Activated CD4-positive, alpha-beta memory T cell treated with anti-CD3 and anti-CD28 coated beads, Interleukin-2, amount 10 ng/mL, durations not matched to agents 7 days and 5 days (primary cell): ENCODE measurements at regions not wholly inside any gene's neighbourhood (a gene's known extent, or its start where the extent isn't known, plus 50 kb on each side); places are given as distances from the start of the nearest gene placed in this dataset.
A peak's percentile ranks its signal among the peaks of the same experiment; 100 is the strongest.

ENCODE experiments used
- CTCF ChIA-PET: fragments of 350-600 bp; sonication (Branson Sonifier 250); formaldehyde crosslinking; loops from one replicate; lab custom pipeline; 2021; ENCODE audit warnings: antibody characterized with exemption, inconsistent platforms; lab: Charles Lee
- POLR2A ChIA-PET: fragments of 350-600 bp; sonication (Branson Sonifier 250); formaldehyde crosslinking; loops from one replicate; lab custom pipeline; 2021; ENCODE audit warnings: antibody characterized with exemption; lab: Charles Lee
- DNase-seq: peaks from one replicate; pipeline ENCODE4 v3.0.0-alpha.2; 2020
- H3K27ac Mint-ChIP-seq: one replicate; pipeline ENCODE4 v1.8.0; 2021; ENCODE audit warnings: mild to moderate bottlenecking, mixed read lengths
- H3K27me3 Mint-ChIP-seq: one replicate; pipeline ENCODE4 v1.8.0; 2021; ENCODE audit warnings: mixed read lengths
- H3K36me3 Mint-ChIP-seq: one replicate; pipeline ENCODE4 v1.8.0; 2021; ENCODE audit warnings: low read depth, mixed read lengths
- H3K4me1 Mint-ChIP-seq: one replicate; pipeline ENCODE4 v1.8.0; 2021; ENCODE audit warnings: mixed read lengths
- H3K4me3 Mint-ChIP-seq: one replicate; pipeline ENCODE4 v1.8.0; 2021; ENCODE audit warnings: mild to moderate bottlenecking, mixed read lengths
- H3K9me3 Mint-ChIP-seq: one replicate; pipeline ENCODE4 v1.8.0; 2021; ENCODE audit warnings: mixed read lengths

DNA sequence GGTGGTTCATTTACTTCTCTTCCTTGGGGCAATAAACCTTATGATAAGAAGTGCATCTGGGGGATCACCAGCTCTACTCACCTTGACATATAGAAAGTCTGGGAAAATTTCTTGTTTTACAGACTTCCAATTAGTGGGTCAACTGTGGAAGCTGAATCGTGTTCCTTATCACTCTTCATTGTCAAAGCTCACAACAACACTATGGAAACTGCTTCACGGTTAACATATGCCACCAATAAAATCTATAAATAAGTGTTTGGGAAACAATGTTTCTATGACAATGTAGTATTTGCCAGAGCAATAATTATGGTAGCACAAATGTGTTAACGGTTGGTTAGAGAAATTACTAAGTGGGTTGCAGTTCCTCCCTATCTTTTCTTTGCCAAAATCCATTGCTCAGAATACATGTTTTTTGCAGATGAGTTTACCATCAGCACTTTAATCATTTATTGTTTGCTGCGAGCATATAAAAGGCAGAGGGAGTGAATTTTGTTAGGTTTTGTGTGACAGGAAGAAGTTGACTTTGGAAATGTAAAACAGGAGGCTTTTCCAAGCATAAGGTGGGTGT lies 321.8 kb downstream of the RFC3 start:
- H3K9me3 Mint-ChIP-seq = peaks cover 5% of the 10 kb centered on the region
- peaks cover 3% of the 10 kb centered on the region for H3K27me3 Mint-ChIP-seq
- no peak overlapping the region for H3K4me3 Mint-ChIP-seq
- DNase-seq = no peak
- no peaks in the 10 kb centered on the region for H3K36me3 Mint-ChIP-seq
- no peak overlapping the region for H3K27ac Mint-ChIP-seq
- ChIA-PET POLR2A (no interaction called here), CTCF (no interaction called here)
- H3K4me1 Mint-ChIP-seq = no peaks in the 10 kb centered on the region

DNA sequence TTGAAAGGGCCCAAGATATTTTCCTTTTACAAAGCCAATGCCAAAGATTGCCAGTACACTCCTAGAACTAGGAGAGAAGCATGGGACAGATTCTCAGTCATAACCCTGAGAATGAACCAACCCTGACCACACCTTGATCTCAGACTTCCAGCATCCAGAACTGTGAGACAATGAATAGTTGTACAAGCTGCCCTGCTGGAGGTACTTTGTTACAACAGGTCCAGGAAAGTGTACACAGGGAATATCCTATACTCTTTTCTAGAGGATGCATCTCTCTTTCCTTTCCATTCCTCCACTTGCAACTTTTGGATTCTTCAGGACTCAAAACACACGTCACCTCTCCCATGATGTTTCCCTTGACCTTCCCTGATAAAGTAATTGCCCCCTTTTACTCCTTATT lies 325.7 kb downstream of the RFC3 start:
- ChIA-PET CTCF (no interaction called here), POLR2A (no interaction called here)
- DNase-seq = no peak

DNA sequence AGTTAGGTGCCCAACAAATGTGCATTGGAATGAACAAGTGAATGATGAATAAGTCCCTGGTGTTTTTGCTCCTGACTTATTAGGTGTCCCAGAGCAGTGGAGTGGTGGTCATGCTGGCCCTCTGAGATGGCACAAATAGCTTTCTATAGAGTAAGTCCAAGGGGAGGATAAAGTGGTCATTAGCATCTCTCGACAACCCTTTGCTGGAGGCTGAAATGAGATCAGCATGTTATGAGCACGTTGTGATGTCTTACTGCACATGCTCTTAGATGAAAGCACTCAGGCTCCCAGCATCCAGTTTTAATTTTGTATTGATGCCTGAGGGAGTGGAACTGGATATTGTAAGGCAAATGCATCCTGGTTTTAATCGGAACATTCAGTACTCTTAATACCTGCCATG lies 326.2 kb downstream of the RFC3 start:
- ChIA-PET POLR2A (no interaction called here), CTCF (no interaction called here)
- no peak for DNase-seq
- Mint-ChIP-seq H3K27ac (no peak overlapping the region), H3K9me3 (peaks cover 3% of the 10 kb centered on the region), H3K27me3 (peaks cover 9% of the 10 kb centered on the region), H3K36me3 (no peaks in the 10 kb centered on the region), H3K4me1 (no peaks in the 10 kb centered on the region), H3K4me3 (no peak overlapping the region)

More for the DNA sequence above, 325.7 kb downstream of the RFC3 start:
- H3K27ac Mint-ChIP-seq = no peak overlapping the region
- H3K9me3 Mint-ChIP-seq = peaks cover 3% of the 10 kb centered on the region
- no peak overlapping the region for H3K4me3 Mint-ChIP-seq
- peaks cover 8% of the 10 kb centered on the region for H3K27me3 Mint-ChIP-seq
- no peaks in the 10 kb centered on the region for H3K36me3 Mint-ChIP-seq
- H3K4me1 Mint-ChIP-seq = no peaks in the 10 kb centered on the region

DNA sequence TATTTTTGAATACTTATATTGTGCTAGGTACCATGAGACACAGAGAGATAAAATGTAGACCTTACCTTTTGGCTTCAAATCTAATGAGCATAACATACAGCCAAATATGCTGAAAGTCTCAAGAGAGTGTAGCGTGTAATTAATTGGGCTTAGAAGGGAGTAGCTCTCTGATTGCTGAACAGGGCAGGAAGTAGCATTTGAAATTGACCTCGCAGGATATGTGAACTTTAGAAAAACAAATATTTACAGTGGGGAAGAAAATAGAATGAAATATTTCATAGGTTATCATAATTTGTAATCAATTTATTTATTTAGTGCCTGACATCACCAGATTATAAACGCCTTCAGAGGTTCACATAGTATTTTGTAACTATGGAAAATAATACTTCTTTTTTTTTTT lies 327.1 kb downstream of the RFC3 start:
- no peak overlapping the region for H3K4me3 Mint-ChIP-seq
- H3K27me3 Mint-ChIP-seq = peaks cover 9% of the 10 kb centered on the region
- H3K4me1 Mint-ChIP-seq = no peaks in the 10 kb centered on the region
- no peak overlapping the region for H3K27ac Mint-ChIP-seq
- DNase-seq = no peak
- no peaks in the 10 kb centered on the region for H3K36me3 Mint-ChIP-seq
- peaks cover 3% of the 10 kb centered on the region for H3K9me3 Mint-ChIP-seq
- CTCF ChIA-PET = no interaction called here
- POLR2A ChIA-PET = no interaction called here

DNA sequence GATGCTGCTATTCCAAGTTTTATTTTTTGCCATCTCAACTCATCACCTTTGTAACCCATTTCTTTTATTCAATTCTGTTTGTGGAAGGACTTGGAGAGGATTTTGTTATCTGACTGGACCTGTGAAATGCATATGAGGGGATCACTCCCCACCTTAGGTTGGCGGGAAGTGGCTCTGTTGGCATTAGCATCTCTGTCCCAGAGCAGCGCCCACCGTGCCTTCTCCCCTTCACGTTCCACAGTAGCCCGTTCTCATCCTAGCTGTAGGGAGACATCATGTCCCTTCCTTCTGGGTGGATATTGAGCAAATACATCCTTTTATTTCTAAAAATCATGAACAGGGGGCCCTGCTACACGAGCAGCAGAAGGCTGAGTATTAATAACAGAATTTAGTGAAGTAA lies 330.4 kb downstream of the RFC3 start:
- POLR2A ChIA-PET = no interaction called here
- H3K4me3 Mint-ChIP-seq = no peak overlapping the region
- H3K9me3 Mint-ChIP-seq = no peaks in the 10 kb centered on the region
- no peak overlapping the region for H3K27ac Mint-ChIP-seq
- H3K36me3 Mint-ChIP-seq = no peaks in the 10 kb centered on the region
- peaks cover 7% of the 10 kb centered on the region for H3K27me3 Mint-ChIP-seq
- peaks cover 3% of the 10 kb centered on the region for H3K4me1 Mint-ChIP-seq
- CTCF ChIA-PET = no interaction called here
- DNase-seq = no peak

DNA sequence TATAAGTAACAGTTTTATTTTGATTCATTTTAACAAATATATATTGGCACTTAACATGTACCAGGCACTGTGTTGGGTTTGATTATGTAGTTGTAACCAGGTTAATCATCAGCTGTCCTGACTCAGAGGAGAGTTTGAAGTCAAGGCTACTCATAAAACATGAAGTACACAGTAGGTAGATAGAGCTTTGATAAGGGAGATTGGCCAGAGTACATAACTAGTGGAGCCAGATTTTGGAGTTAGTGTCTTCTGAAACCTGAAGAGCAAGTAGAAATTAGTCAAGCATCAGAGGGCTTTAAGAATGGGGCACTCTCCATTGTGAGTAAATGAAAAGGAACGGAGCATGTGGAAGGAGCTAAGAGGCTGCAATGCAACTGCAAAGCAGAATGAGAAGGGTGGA lies 333.9 kb downstream of the RFC3 start:
- Mint-ChIP-seq H3K27ac (no peak overlapping the region), H3K4me3 (no peak overlapping the region), H3K27me3 (peaks cover 8% of the 10 kb centered on the region), H3K36me3 (no peaks in the 10 kb centered on the region), H3K4me1 (peaks cover 17% of the 10 kb centered on the region), H3K9me3 (no peaks in the 10 kb centered on the region)
- POLR2A ChIA-PET = no interaction called here
- CTCF ChIA-PET = no interaction called here
- DNase-seq = no peak

DNA sequence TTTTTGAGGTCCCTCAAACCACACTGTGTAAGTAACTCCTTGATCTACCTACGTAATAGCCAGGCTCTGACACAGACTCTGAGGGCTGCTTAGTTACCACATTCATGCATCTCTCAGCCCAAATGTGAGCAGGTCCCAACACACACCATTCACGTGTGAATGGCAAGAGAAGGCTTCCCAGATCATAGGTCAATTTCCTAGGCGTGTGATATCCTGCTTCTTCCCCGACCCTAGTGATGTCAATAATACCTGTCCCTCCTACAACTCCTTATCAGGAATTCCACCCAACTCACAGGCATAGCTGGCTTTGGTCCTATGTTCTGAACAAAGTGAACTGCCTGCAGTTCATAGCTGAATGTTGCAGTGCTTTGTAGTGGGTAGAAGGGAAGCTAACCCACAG lies 334.5 kb downstream of the RFC3 start:
- no peak overlapping the region for H3K27ac Mint-ChIP-seq
- no peak overlapping the region for H3K4me3 Mint-ChIP-seq
- H3K27me3 Mint-ChIP-seq = peaks cover 5% of the 10 kb centered on the region
- CTCF ChIA-PET = no interaction called here
- H3K36me3 Mint-ChIP-seq = no peaks in the 10 kb centered on the region
- POLR2A ChIA-PET = no interaction called here
- no peaks in the 10 kb centered on the region for H3K9me3 Mint-ChIP-seq
- H3K4me1 Mint-ChIP-seq = peaks cover 22% of the 10 kb centered on the region
- no peak for DNase-seq

DNA sequence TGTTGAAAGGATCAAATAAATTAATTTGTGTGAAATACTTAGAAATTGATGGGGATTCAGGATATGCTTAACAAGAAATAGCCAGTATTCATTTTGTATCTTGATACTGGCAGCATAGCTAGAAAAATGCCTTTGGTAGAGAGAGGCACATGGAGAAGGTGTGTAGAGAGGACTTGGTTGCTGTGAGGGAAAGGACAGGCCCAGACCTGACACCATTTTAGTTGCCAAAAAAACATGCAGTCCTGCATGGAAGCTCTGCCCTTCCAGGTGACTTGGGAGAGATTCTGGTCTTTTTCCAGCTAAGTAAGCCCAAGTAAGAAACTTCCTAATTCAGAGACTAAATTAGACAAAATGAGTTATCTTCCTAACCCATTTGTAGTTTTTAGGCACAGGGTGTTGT lies 335.0 kb downstream of the RFC3 start:
- Mint-ChIP-seq H3K4me3 (no peak overlapping the region), H3K27ac (no peak overlapping the region), H3K36me3 (no peaks in the 10 kb centered on the region), H3K9me3 (no peaks in the 10 kb centered on the region), H3K27me3 (peaks cover 5% of the 10 kb centered on the region), H3K4me1 (peaks cover 24% of the 10 kb centered on the region)
- POLR2A ChIA-PET = no interaction called here
- no peak for DNase-seq
- CTCF ChIA-PET = no interaction called here

DNA sequence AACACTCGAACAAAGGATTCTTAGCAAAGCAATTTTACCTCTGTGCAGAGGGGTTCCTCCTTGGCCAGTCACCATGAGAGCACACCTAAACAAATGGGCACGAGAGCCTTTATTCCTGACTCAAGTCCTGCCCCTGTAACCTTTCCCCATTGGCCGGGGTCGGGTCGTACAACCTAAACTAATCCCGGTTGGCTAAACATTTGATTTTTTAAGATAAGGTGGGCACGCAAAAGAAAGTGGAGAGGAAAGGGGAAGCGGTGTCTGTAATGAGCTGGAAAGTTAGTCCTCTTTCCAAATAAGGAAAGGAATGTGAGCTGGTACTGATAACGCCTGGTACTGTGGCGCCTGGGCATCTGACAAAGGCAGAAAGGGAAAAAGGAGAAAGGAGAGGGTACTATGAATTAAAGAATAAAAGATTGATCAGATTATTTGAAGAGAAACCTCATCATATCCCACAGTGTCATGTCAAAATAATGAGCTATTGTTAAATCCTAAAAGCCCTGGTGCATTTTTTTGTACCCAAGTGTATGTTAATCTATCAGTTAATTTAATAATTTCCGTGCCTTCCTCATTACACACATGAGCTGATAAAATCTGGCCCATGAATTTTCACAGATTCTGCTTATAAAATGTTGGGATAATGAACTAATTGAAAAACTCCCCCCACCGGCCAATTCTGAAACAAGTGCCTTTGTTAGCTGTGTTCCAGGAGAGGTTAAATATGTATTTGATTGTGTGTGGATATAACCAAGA lies 335.7 kb downstream of the RFC3 start:
- POLR2A ChIA-PET = no interaction called here
- no peak for DNase-seq
- Mint-ChIP-seq H3K36me3 (no peaks in the 10 kb centered on the region), H3K27me3 (peaks cover 6% of the 10 kb centered on the region), H3K4me1 (peaks cover 24% of the 10 kb centered on the region), H3K9me3 (peaks cover 2% of the 10 kb centered on the region), H3K27ac (no peak overlapping the region), H3K4me3 (no peak overlapping the region)
- CTCF ChIA-PET = interaction anchor here (0.6 kb wide), 1 partner anchor 12 kb away, joined by 3 read pairs; no protein-coding TSS in a partner anchor

DNA sequence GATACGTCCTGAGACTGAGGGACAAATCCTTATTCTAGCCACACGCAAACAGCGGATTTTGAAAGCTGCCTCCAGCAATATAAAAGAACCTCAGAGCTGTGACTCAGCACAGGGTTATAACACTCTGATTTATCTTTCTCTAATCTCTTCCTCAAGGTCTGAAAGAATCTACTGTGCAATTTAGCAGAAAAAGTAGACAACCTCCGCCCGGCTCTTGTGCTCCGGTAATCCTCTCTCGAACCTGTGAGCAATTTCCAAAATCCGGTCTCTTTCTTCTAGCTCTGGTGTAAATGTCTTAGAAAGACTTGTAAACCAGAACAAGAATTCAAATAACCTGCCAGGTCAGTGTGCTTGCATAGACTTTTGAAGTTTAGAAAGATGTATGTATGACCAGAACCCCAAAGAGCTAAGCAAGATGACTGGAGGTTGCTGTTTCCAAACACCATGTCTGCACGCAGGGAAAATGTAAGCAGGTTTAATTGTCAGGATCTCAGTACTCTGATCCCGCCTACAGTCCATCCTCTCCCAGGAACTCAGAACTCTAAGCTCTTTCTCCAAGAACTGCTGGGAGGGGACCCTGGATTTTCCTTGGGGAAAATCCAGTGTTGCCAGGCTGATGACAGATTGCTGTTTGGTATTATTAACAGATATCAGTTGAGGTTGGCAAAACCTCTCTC lies 338.1 kb downstream of the RFC3 start:
- H3K4me1 Mint-ChIP-seq = peaks cover 24% of the 10 kb centered on the region
- CTCF ChIA-PET = no interaction called here
- POLR2A ChIA-PET = no interaction called here
- H3K9me3 Mint-ChIP-seq = peaks cover 4% of the 10 kb centered on the region
- H3K27me3 Mint-ChIP-seq = peaks cover 20% of the 10 kb centered on the region
- peak overlapping the region; percentile 79 for H3K27ac Mint-ChIP-seq
- no peak for DNase-seq
- no peaks in the 10 kb centered on the region for H3K36me3 Mint-ChIP-seq
- H3K4me3 Mint-ChIP-seq = peak overlapping the region; percentile 27

DNA sequence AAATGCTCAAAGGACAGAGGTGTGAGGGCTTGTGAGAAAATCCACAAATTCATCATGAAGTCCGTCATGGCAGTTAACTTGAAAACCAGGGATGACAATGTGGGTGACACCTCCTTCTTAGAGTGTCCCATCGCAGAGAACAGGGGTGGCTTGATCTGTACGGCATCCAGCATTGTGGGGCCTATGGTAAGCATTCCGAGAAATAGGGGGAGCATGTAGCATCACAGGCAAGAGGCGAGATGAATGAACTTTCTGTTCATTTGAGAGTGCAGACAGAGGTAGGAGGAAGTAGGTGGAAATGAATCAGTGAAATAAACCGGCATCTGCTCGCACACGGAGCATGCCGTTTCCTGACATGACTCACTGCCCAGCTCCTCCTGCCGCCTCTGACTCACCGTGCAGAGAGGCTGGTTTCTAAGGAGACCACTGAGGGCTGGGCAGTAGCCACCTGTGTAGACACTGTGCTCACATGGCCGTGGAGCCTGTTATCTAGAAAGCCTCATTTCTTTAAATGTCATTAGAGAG lies 339.0 kb downstream of the RFC3 start:
- H3K27ac Mint-ChIP-seq = peak overlapping the region; percentile 79
- CTCF ChIA-PET = no interaction called here

DNA sequence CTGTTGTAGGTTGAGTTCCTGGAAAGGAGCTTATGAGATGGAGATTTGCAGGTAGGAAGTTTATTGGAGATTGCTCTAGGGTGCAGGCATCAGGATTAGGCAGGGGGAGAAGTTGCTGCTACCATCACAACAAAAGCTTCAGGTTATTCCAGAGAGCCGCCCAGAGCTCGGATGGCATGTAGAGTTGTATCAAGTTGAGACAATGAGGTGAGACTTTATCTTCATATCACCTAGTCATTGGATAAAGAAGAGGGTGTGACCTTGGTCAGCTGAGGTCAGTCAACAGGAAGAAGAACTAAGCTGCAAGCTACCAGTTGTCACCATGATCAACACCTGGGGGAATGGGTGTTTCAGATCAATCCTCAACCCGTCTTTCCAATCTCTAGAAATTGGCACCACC lies 342.0 kb downstream of the RFC3 start:
- ChIA-PET POLR2A (no interaction called here), CTCF (no interaction called here)
- DNase-seq = no peak
- peaks cover 23% of the 10 kb centered on the region for H3K27me3 Mint-ChIP-seq
- H3K36me3 Mint-ChIP-seq = no peaks in the 10 kb centered on the region
- no peak overlapping the region for H3K27ac Mint-ChIP-seq
- H3K9me3 Mint-ChIP-seq = peaks cover 4% of the 10 kb centered on the region
- peaks cover 21% of the 10 kb centered on the region for H3K4me1 Mint-ChIP-seq
- no peak overlapping the region for H3K4me3 Mint-ChIP-seq

More for the DNA sequence above, 339.0 kb downstream of the RFC3 start:
- Mint-ChIP-seq H3K36me3 (no peaks in the 10 kb centered on the region), H3K4me1 (peaks cover 24% of the 10 kb centered on the region), H3K27me3 (peaks cover 20% of the 10 kb centered on the region), H3K4me3 (peak overlapping the region; percentile 53), H3K9me3 (peaks cover 4% of the 10 kb centered on the region)
- POLR2A ChIA-PET = no interaction called here
- peak; percentile 71 for DNase-seq

DNA sequence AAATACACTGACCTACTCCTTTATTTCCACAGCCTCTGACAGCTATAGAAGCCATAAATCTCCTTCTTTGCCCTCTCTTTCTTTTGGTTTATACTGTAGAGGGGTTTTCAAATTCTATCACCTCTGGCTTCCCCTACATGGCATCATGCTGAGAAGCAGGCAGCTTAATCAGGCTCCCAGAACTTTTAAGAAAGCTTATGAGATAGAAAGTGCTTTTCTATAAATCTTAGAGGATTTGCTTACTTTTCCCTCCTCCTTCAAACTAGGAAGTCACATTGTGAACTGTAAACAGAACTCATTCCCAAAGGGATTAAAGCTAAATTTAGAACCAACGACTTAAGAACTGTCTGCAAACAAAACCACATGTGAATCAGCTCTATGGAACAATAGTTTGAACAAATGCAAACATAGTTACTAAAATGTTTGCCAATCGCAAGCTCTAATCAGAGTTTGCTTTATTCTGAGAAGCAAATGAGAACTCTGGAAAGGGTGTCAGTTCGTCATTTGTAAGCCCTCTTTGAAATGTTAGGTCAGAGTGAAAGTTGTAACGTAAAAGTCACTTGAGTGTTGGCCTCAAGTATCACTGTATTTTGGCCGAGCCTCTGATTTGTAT lies 344.1 kb downstream of the RFC3 start:
- H3K27ac Mint-ChIP-seq = no peak overlapping the region
- POLR2A ChIA-PET = no interaction called here
- peaks cover 24% of the 10 kb centered on the region for H3K27me3 Mint-ChIP-seq
- peaks cover 4% of the 10 kb centered on the region for H3K9me3 Mint-ChIP-seq
- CTCF ChIA-PET = no interaction called here
- DNase-seq = no peak
- H3K36me3 Mint-ChIP-seq = no peaks in the 10 kb centered on the region
- no peak overlapping the region for H3K4me3 Mint-ChIP-seq
- peaks cover 5% of the 10 kb centered on the region for H3K4me1 Mint-ChIP-seq
